ENCODE measurements at regions not wholly inside any gene's neighbourhood (a gene's known extent, or its start where the extent isn't known, plus 50 kb on each side); places are given as distances from the start of the nearest gene placed in this dataset.

- Histone ChIP-seq H4K20me1 (ENCODE audit: insufficient read depth) (no peaks in the 10 kb centered on the region), H2AFZ (ENCODE audit: low read depth, low read length) (no peak overlapping the region), H3F3A (ENCODE audit: insufficient read depth, low read length, poor library complexity, severe bottlenecking) (no peaks in the 10 kb centered on the region), H3K79me2 (replicated peaks; ENCODE audit: insufficient read depth, low read length) (no peaks in the 10 kb centered on the region), H3K36me3 (ENCODE audit: insufficient read depth, low read length) (no peaks in the 10 kb centered on the region), H3K4me2 (ENCODE audit: low read length) (no peak overlapping the region), H3K4me3 (ENCODE audit: low read length) (no peak overlapping the region), H3K27me3 (ENCODE audit: insufficient read depth, low read depth, low read length) (no peaks in the 10 kb centered on the region), H3K27ac (ENCODE audit: low read length) (no peak overlapping the region), H3K9me2 (ENCODE audit: insufficient read depth, low read length) (no peaks in the 10 kb centered on the region), H3K9me3 (ENCODE audit: low read length) (no peaks in the 10 kb centered on the region), H3K9ac (ENCODE audit: low read length) (no peak overlapping the region)
- TF ChIP-seq MXI1 (conservative IDR thresholded peaks at IDR 0.05; ENCODE audit: poor library complexity, severe bottlenecking) (no peak), REST (IDR thresholded peaks at IDR 0.05; ENCODE audit: borderline replicate concordance) (no peak), SMC3 (conservative IDR thresholded peaks at IDR 0.05; ENCODE audit: poor library complexity) (no peak), POLR2AphosphoS5 (IDR thresholded peaks at IDR 0.05) (no peak)
- TF ChIP-seq, protein P1, sequence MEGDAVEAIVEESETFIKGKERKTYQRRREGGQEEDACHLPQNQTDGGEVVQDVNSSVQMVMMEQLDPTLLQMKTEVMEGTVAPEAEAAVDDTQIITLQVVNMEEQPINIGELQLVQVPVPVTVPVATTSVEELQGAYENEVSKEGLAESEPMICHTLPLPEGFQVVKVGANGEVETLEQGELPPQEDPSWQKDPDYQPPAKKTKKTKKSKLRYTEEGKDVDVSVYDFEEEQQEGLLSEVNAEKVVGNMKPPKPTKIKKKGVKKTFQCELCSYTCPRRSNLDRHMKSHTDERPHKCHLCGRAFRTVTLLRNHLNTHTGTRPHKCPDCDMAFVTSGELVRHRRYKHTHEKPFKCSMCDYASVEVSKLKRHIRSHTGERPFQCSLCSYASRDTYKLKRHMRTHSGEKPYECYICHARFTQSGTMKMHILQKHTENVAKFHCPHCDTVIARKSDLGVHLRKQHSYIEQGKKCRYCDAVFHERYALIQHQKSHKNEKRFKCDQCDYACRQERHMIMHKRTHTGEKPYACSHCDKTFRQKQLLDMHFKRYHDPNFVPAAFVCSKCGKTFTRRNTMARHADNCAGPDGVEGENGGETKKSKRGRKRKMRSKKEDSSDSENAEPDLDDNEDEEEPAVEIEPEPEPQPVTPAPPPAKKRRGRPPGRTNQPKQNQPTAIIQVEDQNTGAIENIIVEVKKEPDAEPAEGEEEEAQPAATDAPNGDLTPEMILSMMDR (IDR thresholded peaks at IDR 0.05; ENCODE audit: poor library complexity, severe bottlenecking) = no peak
These were observed 294.5 kb upstream of the RARB start for GRCh38 chr3:25133588-25133987.

- no peak overlapping the region for H3K4me2 ChIP-seq (ENCODE audit: low read length)
- H3K4me3 ChIP-seq (ENCODE audit: low read length) = no peak overlapping the region
- no peaks in the 10 kb centered on the region for H3K36me3 ChIP-seq (ENCODE audit: insufficient read depth, low read length)
- no peaks in the 10 kb centered on the region for H3K9me2 ChIP-seq (ENCODE audit: insufficient read depth, low read length)
- H3K27me3 ChIP-seq (ENCODE audit: insufficient read depth, low read depth, low read length) = no peaks in the 10 kb centered on the region
- H3K27ac ChIP-seq (ENCODE audit: low read length) = no peak overlapping the region
- no peaks in the 10 kb centered on the region for H3K9me3 ChIP-seq (ENCODE audit: low read length)
- H3F3A ChIP-seq (ENCODE audit: insufficient read depth, low read length, poor library complexity, severe bottlenecking) = no peaks in the 10 kb centered on the region
- no peak overlapping the region for H2AFZ ChIP-seq (ENCODE audit: low read depth, low read length)
- H3K79me2 ChIP-seq (replicated peaks; ENCODE audit: insufficient read depth, low read length) = no peaks in the 10 kb centered on the region
- H3K9ac ChIP-seq (ENCODE audit: low read length) = no peak overlapping the region
- TF ChIP-seq REST (IDR thresholded peaks at IDR 0.05; ENCODE audit: borderline replicate concordance) (no peak), POLR2AphosphoS5 (IDR thresholded peaks at IDR 0.05) (no peak), SMC3 (conservative IDR thresholded peaks at IDR 0.05; ENCODE audit: poor library complexity) (no peak), TAF1 (IDR thresholded peaks at IDR 0.05; ENCODE audit: low read depth) (no peak), MXI1 (conservative IDR thresholded peaks at IDR 0.05; ENCODE audit: poor library complexity, severe bottlenecking) (no peak)
- TF ChIP-seq, protein P1 (IDR thresholded peaks at IDR 0.05; ENCODE audit: poor library complexity, severe bottlenecking) = no peak
- no peaks in the 10 kb centered on the region for H4K20me1 ChIP-seq (ENCODE audit: insufficient read depth)
These were observed 290.5 kb upstream of the RARB start for GRCh38 chr3:25137606-25138005.
